ENCODE measurements at regions not wholly inside any gene's neighbourhood (a gene's known extent, or its start where the extent isn't known, plus 50 kb on each side); places are given as distances from the start of the nearest gene placed in this dataset.
"Not testable (repeated sequence)": the region's sequence is repeated elsewhere in the genome, so short reads cannot be mapped to it uniquely, and the experiment has no call there.

DNA sequence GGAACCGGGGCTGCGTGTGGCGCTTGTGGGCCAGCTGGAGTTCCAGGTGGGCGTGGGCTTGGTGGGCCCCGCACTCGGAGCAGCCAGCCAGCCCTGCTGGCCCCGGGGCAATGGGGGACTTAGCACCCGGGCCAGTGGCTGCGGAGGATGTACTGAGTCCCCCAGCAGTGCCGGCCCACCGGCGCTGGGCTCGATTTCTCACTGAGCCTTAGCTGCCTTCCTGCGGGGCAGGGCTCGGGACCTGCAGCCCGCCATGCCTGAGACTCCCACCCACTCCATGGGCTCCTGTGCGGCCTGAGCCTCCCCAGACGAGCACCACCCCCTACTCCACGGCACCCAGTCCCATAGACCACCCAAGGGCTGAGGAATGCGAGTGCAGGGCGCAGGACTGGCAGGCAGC is 963.6 kb upstream of the PCDH20 start:
- TF ChIP-seq, protein P1, sequence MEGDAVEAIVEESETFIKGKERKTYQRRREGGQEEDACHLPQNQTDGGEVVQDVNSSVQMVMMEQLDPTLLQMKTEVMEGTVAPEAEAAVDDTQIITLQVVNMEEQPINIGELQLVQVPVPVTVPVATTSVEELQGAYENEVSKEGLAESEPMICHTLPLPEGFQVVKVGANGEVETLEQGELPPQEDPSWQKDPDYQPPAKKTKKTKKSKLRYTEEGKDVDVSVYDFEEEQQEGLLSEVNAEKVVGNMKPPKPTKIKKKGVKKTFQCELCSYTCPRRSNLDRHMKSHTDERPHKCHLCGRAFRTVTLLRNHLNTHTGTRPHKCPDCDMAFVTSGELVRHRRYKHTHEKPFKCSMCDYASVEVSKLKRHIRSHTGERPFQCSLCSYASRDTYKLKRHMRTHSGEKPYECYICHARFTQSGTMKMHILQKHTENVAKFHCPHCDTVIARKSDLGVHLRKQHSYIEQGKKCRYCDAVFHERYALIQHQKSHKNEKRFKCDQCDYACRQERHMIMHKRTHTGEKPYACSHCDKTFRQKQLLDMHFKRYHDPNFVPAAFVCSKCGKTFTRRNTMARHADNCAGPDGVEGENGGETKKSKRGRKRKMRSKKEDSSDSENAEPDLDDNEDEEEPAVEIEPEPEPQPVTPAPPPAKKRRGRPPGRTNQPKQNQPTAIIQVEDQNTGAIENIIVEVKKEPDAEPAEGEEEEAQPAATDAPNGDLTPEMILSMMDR (IDR thresholded peaks at IDR 0.05; ENCODE audit: low read depth, low read length, missing input control) = not testable (repeated sequence)
- TF ChIP-seq, protein P2, sequence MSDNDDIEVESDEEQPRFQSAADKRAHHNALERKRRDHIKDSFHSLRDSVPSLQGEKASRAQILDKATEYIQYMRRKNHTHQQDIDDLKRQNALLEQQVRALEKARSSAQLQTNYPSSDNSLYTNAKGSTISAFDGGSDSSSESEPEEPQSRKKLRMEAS (IDR thresholded peaks at IDR 0.05) = not testable (repeated sequence)
- not testable (repeated sequence) for TF ChIP-seq HNF4G (IDR thresholded peaks at IDR 0.05); RXRA (IDR thresholded peaks at IDR 0.05); SP1 (IDR thresholded peaks at IDR 0.05); RAD21 (IDR thresholded peaks at IDR 0.05); JUND (IDR thresholded peaks at IDR 0.05); TAF1 (conservative IDR thresholded peaks at IDR 0.05); EGR1 (IDR thresholded peaks at IDR 0.05; ENCODE audit: low read depth in 2 of 2); HNF4A (conservative IDR thresholded peaks at IDR 0.05); GABPA (IDR thresholded peaks at IDR 0.05 in 1 of 2, conservative IDR thresholded peaks at IDR 0.05 in 1 of 2)
- TF ChIP-seq, protein P3, sequence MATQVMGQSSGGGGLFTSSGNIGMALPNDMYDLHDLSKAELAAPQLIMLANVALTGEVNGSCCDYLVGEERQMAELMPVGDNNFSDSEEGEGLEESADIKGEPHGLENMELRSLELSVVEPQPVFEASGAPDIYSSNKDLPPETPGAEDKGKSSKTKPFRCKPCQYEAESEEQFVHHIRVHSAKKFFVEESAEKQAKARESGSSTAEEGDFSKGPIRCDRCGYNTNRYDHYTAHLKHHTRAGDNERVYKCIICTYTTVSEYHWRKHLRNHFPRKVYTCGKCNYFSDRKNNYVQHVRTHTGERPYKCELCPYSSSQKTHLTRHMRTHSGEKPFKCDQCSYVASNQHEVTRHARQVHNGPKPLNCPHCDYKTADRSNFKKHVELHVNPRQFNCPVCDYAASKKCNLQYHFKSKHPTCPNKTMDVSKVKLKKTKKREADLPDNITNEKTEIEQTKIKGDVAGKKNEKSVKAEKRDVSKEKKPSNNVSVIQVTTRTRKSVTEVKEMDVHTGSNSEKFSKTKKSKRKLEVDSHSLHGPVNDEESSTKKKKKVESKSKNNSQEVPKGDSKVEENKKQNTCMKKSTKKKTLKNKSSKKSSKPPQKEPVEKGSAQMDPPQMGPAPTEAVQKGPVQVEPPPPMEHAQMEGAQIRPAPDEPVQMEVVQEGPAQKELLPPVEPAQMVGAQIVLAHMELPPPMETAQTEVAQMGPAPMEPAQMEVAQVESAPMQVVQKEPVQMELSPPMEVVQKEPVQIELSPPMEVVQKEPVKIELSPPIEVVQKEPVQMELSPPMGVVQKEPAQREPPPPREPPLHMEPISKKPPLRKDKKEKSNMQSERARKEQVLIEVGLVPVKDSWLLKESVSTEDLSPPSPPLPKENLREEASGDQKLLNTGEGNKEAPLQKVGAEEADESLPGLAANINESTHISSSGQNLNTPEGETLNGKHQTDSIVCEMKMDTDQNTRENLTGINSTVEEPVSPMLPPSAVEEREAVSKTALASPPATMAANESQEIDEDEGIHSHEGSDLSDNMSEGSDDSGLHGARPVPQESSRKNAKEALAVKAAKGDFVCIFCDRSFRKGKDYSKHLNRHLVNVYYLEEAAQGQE (IDR thresholded peaks at IDR 0.05) = not testable (repeated sequence)
- TF ChIP-seq, protein P4, sequence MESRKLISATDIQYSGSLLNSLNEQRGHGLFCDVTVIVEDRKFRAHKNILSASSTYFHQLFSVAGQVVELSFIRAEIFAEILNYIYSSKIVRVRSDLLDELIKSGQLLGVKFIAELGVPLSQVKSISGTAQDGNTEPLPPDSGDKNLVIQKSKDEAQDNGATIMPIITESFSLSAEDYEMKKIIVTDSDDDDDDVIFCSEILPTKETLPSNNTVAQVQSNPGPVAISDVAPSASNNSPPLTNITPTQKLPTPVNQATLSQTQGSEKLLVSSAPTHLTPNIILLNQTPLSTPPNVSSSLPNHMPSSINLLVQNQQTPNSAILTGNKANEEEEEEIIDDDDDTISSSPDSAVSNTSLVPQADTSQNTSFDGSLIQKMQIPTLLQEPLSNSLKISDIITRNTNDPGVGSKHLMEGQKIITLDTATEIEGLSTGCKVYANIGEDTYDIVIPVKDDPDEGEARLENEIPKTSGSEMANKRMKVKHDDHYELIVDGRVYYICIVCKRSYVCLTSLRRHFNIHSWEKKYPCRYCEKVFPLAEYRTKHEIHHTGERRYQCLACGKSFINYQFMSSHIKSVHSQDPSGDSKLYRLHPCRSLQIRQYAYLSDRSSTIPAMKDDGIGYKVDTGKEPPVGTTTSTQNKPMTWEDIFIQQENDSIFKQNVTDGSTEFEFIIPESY (IDR thresholded peaks at IDR 0.05) = not testable (repeated sequence)

All from liver (tissue), 3 donors.